K562 (cell line): ENCODE measurements at regions not wholly inside any gene's neighbourhood (a gene's known extent, or its start where the extent isn't known, plus 50 kb on each side); places are given as distances from the start of the nearest gene placed in this dataset.

Experiments
- BCOR ChIP-seq: fragments of 450-650 bp; IDR thresholded peaks from 2 replicates; pipeline ENCODE4 v1.6.1; 2016
- CBX5 ChIP-seq: IDR thresholded peaks from 2 replicates; pipeline ENCODE4 v1.6.1; 2014; ENCODE audit warnings: low read depth, borderline replicate concordance
- CEBPB ChIP-seq: fragments of 450-650 bp; IDR thresholded peaks from 2 replicates; pipeline ENCODE4 v1.6.1; 2016; ENCODE audit warnings: missing genetic modification characterization, missing compliant biosample characterization
- DDX20 ChIP-seq: fragments of 450-650 bp; IDR thresholded peaks from 2 replicates; pipeline ENCODE4 v1.6.1; 2016; ENCODE audit warnings: missing genetic modification characterization, low read depth, mild to moderate bottlenecking, missing compliant biosample characterization, moderate library complexity
- E2F3 ChIP-seq: fragments of 250-450 bp; sonication (Bioruptor Pico); IDR thresholded peaks from 2 replicates; pipeline ENCODE4 v1.4.0; 2020; ENCODE audit warnings: mild to moderate bottlenecking
- ESRRA ChIP-seq: fragments of 450-650 bp; IDR thresholded peaks from 2 replicates; pipeline ENCODE4 v1.6.1; 2014; ENCODE audit warnings: low read depth, mild to moderate bottlenecking, moderate library complexity, borderline replicate concordance
- GATAD2B ChIP-seq: fragments of 450-650 bp; IDR thresholded peaks from 2 replicates; pipeline ENCODE4 v1.6.1; 2017; ENCODE audit warnings: mild to moderate bottlenecking, borderline replicate concordance
- HMGN3 ChIP-seq: IDR thresholded peaks from 2 replicates; pipeline ENCODE4 v1.6.1; 2011; ENCODE audit warnings: borderline replicate concordance, low read depth, mild to moderate bottlenecking, mixed read lengths, low read length; ENCODE audit not compliant: insufficient read length; ENCODE audit errors: extremely low read depth
- JUN ChIP-seq, 2 experiments: sonication (generic) in 1 of 2; formaldehyde crosslinking in 1 of 2; IDR thresholded peaks; 2 replicates each; pipeline versions ENCODE4 v1.6.1 to v1.8.0; 2012 to 2022; ENCODE audit warnings: borderline replicate concordance in 2 of 2, mild to moderate bottlenecking in 2 of 2, improper control_type of control experiment in 1 of 2, low read depth in 1 of 2, low read length in 1 of 2, missing genetic modification reagents in 1 of 2
- JUND ChIP-seq, 2 experiments: IDR thresholded peaks; 2 replicates in 1 of 2; 3 replicates in 1 of 2; pipeline ENCODE4 v1.6.1; 2011; ENCODE audit warnings: borderline replicate concordance in 2 of 2, low read depth in 2 of 2, low read length in 2 of 2, improper control_type of control experiment in 1 of 2, missing biosample characterization in 1 of 2, missing genetic modification characterization in 1 of 2, missing genetic modification reagents in 1 of 2
- KDM2B ChIP-seq: fragments of 250-450 bp; sonication (Bioruptor Pico); IDR thresholded peaks from 2 replicates; pipeline ENCODE4 v1.8.0; 2021; ENCODE audit warnings: mild to moderate bottlenecking, moderate library complexity
- KLF16 ChIP-seq: IDR thresholded peaks from 2 replicates; pipeline ENCODE4 v1.6.1; 2016; ENCODE audit warnings: antibody characterized with exemption
- RB1 ChIP-seq: fragments of 450-650 bp; IDR thresholded peaks from 2 replicates; pipeline ENCODE4 v1.6.1; 2017; ENCODE audit warnings: low read depth, mild to moderate bottlenecking
- TEAD1 ChIP-seq, 2 experiments: fragments of 450-650 bp in 1 of 2; sonication (generic) in 1 of 2; formaldehyde crosslinking; IDR thresholded peaks; 2 replicates each; pipeline versions ENCODE4 v1.4.0 to v1.8.0; 2020 to 2022; ENCODE audit warnings: mild to moderate bottlenecking in 2 of 2, missing genetic modification reagents in 1 of 2
- THRAP3 ChIP-seq: fragments of 450-650 bp; IDR thresholded peaks from 2 replicates; pipeline ENCODE4 v1.6.1; 2016; ENCODE audit warnings: mild to moderate bottlenecking, inconsistent platforms, borderline replicate concordance
- ZBTB12 ChIP-seq: fragments of 250-450 bp; sonication (Bioruptor Pico); IDR thresholded peaks from 2 replicates; pipeline ENCODE4 v1.4.0; 2020
- ZNF140 ChIP-seq: fragments of 250-450 bp; sonication (Bioruptor Pico); IDR thresholded peaks from 2 replicates; pipeline ENCODE4 v1.8.0; 2021; ENCODE audit warnings: moderate library complexity, mild to moderate bottlenecking, inconsistent platforms
- ZNF57 ChIP-seq: fragments of 450-650 bp; formaldehyde crosslinking; IDR thresholded peaks from 2 replicates; pipeline ENCODE4 v1.4.0; 2020; ENCODE audit warnings: mild to moderate bottlenecking, moderate library complexity
- TF ChIP-seq, protein P1 (sequence below): fragments of 200-800 bp; sonication (Bioruptor generic); IDR thresholded peaks from 2 replicates; pipeline ENCODE4 v1.6.1; 2017; ENCODE audit warnings: missing genetic modification characterization, missing compliant biosample characterization
- TF ChIP-seq, protein P2 (sequence below): fragments of 450-650 bp; formaldehyde crosslinking; IDR thresholded peaks from 2 replicates; pipeline ENCODE4 v1.4.0; 2022; ENCODE audit warnings: missing genetic modification characterization
- TF ChIP-seq, protein P3 (sequence below): sonication (generic); formaldehyde crosslinking; IDR thresholded peaks from 2 replicates; pipeline ENCODE4 v1.9.0; 2022; ENCODE audit warnings: mild to moderate bottlenecking, missing genetic modification reagents

DNA sequence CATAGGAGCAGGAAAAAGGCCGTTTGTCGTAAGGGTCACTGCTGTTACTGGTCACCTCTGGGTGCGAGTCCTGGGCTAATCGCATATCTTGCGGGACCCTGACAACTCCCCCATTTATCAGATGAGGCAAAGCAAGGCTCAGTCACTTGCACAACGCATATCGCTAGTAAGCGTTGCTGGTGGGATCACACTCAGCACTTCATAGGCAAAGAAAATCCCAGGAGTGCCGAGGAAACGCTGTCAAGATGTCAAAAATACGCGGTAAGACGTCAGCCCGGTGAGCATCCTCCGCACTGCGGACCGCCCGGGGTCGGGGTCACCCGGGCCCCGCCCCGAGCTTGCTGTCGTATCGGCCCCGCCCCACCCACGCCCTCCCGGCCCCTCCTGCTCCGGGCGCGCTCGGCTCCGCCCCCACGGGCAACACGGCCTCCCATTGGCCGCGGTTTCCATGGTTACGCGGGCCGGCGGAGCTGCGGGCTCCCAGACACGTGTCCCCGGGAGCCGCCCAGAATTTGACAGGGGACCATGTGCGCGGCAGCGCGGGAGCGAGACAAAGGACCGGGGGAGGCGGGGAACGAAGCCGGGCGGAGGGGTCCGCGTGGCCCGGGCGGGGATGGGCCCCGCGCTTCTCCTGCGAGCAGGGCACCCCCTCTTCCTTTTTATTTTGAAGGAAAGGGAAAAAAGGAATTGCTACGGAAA lies 80.2 kb upstream of the IER5L start (continued):
- TF ChIP-seq HMGN3 = peak; percentile 61
- TF ChIP-seq, protein P1, sequence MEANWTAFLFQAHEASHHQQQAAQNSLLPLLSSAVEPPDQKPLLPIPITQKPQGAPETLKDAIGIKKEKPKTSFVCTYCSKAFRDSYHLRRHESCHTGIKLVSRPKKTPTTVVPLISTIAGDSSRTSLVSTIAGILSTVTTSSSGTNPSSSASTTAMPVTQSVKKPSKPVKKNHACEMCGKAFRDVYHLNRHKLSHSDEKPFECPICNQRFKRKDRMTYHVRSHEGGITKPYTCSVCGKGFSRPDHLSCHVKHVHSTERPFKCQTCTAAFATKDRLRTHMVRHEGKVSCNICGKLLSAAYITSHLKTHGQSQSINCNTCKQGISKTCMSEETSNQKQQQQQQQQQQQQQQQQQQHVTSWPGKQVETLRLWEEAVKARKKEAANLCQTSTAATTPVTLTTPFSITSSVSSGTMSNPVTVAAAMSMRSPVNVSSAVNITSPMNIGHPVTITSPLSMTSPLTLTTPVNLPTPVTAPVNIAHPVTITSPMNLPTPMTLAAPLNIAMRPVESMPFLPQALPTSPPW = peak; percentile 96
- no peak for TF ChIP-seq JUND (IDR thresholded peaks at IDR 0.05; ENCODE audit: borderline replicate concordance, low read depth, low read length)
- peak; percentile 10; the same call in 1 of the 3 replicates for TF ChIP-seq JUND (tag; IDR thresholded peaks at IDR 0.05; ENCODE audit: borderline replicate concordance, low read depth, low read length)
- TF ChIP-seq TEAD1 (CRISPR knock-in tag; IDR thresholded peaks at IDR 0.05) = peak in 1 of 2 experiments; percentile 19; a peak in 1 of 4 replicates
- TF ChIP-seq BCOR = peak; percentile 91
- 0 out of 2 replicates have a peak, but pooled peaks have one; percentile 11 for TF ChIP-seq KLF16
- TF ChIP-seq GATAD2B = no peak
- TF ChIP-seq CBX5 = no peak
- TF ChIP-seq THRAP3 = no peak
- TF ChIP-seq E2F3 (CRISPR knock-in tag) = peak; percentile 46; the same call in 1 of the 2 replicates
- no peak for TF ChIP-seq ZNF57 (CRISPR knock-in tag)
- TF ChIP-seq, protein P2, sequence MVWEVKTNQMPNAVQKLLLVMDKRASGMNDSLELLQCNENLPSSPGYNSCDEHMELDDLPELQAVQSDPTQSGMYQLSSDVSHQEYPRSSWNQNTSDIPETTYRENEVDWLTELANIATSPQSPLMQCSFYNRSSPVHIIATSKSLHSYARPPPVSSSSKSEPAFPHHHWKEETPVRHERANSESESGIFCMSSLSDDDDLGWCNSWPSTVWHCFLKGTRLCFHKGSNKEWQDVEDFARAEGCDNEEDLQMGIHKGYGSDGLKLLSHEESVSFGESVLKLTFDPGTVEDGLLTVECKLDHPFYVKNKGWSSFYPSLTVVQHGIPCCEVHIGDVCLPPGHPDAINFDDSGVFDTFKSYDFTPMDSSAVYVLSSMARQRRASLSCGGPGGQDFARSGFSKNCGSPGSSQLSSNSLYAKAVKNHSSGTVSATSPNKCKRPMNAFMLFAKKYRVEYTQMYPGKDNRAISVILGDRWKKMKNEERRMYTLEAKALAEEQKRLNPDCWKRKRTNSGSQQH (CRISPR knock-in tag) = no peak
- peak; percentile 62; the same call in 1 of the 2 replicates for TF ChIP-seq ZBTB12 (CRISPR knock-in tag)
- peak; percentile 75; the same call in 1 of the 2 replicates for TF ChIP-seq RB1
- TF ChIP-seq DDX20 = no peak
- no peak for TF ChIP-seq ZNF140 (CRISPR knock-in tag)
- TF ChIP-seq KDM2B (CRISPR knock-in tag) = no peak
- peak; percentile 79; the same call in 1 of the 2 replicates for TF ChIP-seq JUN (IDR thresholded peaks at IDR 0.05; ENCODE audit: borderline replicate concordance, low read depth, low read length)
- TF ChIP-seq JUN (CRISPR knock-in tag; IDR thresholded peaks at IDR 0.05; ENCODE audit: borderline replicate concordance) = no peak
- TF ChIP-seq, protein P3, sequence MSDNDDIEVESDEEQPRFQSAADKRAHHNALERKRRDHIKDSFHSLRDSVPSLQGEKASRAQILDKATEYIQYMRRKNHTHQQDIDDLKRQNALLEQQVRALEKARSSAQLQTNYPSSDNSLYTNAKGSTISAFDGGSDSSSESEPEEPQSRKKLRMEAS (CRISPR knock-in tag) = peak; percentile 99
- 0 out of 2 replicates have a peak, but pooled peaks have one; percentile 41 for TF ChIP-seq CEBPB (tag)
- 0 out of 2 replicates have a peak, but pooled peaks have one; percentile 10 for TF ChIP-seq ESRRA
